K562 (cell line): ENCODE measurements at regions not wholly inside any gene's neighbourhood (a gene's known extent, or its start where the extent isn't known, plus 50 kb on each side); places are given as distances from the start of the nearest gene placed in this dataset.

Experiments
- ATAC-seq: fragments of 200-7000 bp; cut with Tn5 transposase; 3 replicates; pipeline ENCODE4 v1.9.1; 2020; ENCODE audit warnings: moderate library complexity
- BruUV-seq: library from RNA; stranded (reverse); fragments of 400-500 nt; replicated peaks from 2 replicates; lab custom pipeline; 2021; lab: Mats Ljungman, UMichigan
- CTCF ChIA-PET: fragments of 300-600 bp; formaldehyde crosslinking; extraction: SDS; loops from one replicate; lab custom pipeline; 2021; ENCODE audit warnings: low intra/inter-chr PET ratio; lab: Yijun Ruan, JAX
- POLR2A ChIA-PET: fragments of 300-600, 350-650 bp; sonication (Branson Sonifier 250); formaldehyde crosslinking; extraction: SDS; loops from one replicate; lab custom pipeline; 2021; ENCODE audit warnings: antibody characterized with exemption, inconsistent platforms; lab: Yijun Ruan, JAX
- DNase-seq, 4 experiments: peaks; one replicate each; pipeline versions ENCODE4 v3.0.0 to v3.0.0-alpha.2; 2011 to 2018; ENCODE audit warnings: low spot score in 3 of 4, mixed read lengths in 3 of 4; ENCODE audit errors: extremely low read depth in 1 of 4
- FAIRE-seq: peaks from 2 replicates; lab custom pipeline; 2011; peaks lifted over from hg19 to GRCh38; lab: Jason Lieb, UNC
- H2AFZ ChIP-seq: 2 replicates; pipeline ENCODE4 v1.6.0; 2011; ENCODE audit warnings: low read depth, low read length, control low read depth, inconsistent platforms
- H3K27ac ChIP-seq: fragments of 200-600 bp; 3 replicates; pipeline ENCODE4 v1.8.0; 2011; ENCODE audit warnings: low read depth, mild to moderate bottlenecking, control low read depth, inconsistent platforms, low read length, moderate library complexity, mixed read lengths; ENCODE audit errors: extremely low read depth
- H3K27me3 ChIP-seq, 2 experiments: fragments of 300-600 bp in 1 of 2; 2 replicates in 1 of 2; 3 replicates in 1 of 2; pipeline versions ENCODE4 v1.6.0 to v1.8.0; 2011; ENCODE audit warnings: inconsistent platforms in 2 of 2, low read length in 2 of 2, mild to moderate bottlenecking in 1 of 2, mixed read lengths in 1 of 2, moderate library complexity in 1 of 2; ENCODE audit not compliant: control insufficient read depth in 2 of 2, insufficient read depth in 2 of 2
- H3K36me3 ChIP-seq: fragments of 300-600 bp; 3 replicates; pipeline ENCODE4 v1.8.0; 2011; ENCODE audit warnings: mild to moderate bottlenecking, low read length, inconsistent platforms; ENCODE audit not compliant: control insufficient read depth, insufficient read depth
- H3K4me1 ChIP-seq, 2 experiments: fragments of 200-600 bp in 1 of 2; replicated peaks in 1 of 2; 2 replicates in 1 of 2; 3 replicates in 1 of 2; pipeline versions ENCODE4 v1.5.1 to v1.8.0; 2011; ENCODE audit warnings: inconsistent platforms in 2 of 2, low read length in 2 of 2, mild to moderate bottlenecking in 1 of 2, mixed read lengths in 1 of 2, moderate library complexity in 1 of 2; ENCODE audit not compliant: control insufficient read depth in 2 of 2, insufficient read depth in 2 of 2
- H3K4me2 ChIP-seq: 2 replicates; pipeline ENCODE4 v1.6.1; 2011; ENCODE audit warnings: low read length, control low read depth, inconsistent platforms, mixed read lengths; ENCODE audit not compliant: insufficient read depth
- H3K4me3 ChIP-seq: fragments of 200-600 bp; sonication (generic), shearing (Covaris generic); 2 replicates; pipeline ENCODE4 v1.5.1; 2016; ENCODE audit warnings: control low read depth, inconsistent platforms
- H3K79me2 ChIP-seq: fragments of 200-600 bp; 3 replicates; pipeline ENCODE4 v1.8.0; 2011; ENCODE audit warnings: low read length, inconsistent platforms; ENCODE audit not compliant: control insufficient read depth, insufficient read depth
- H3K9ac ChIP-seq, 2 experiments: 2 replicates each; pipeline versions ENCODE4 v1.6.0 to v1.6.1; 2011; ENCODE audit warnings: low read depth in 2 of 2, low read length in 2 of 2, control low read depth in 1 of 2, inconsistent platforms in 1 of 2, mild to moderate bottlenecking in 1 of 2, mixed read lengths in 1 of 2; ENCODE audit not compliant: insufficient read depth in 1 of 2
- H3K9me1 ChIP-seq: one replicate; pipeline ENCODE4 v1.6.0; 2011; ENCODE audit warnings: inconsistent platforms, mild to moderate bottlenecking, low read length, moderate library complexity; ENCODE audit not compliant: control insufficient read depth, insufficient read depth
- H3K9me3 ChIP-seq: replicated peaks from 2 replicates; pipeline ENCODE4 v1.5.1; 2011; ENCODE audit warnings: low read depth, low read length, inconsistent platforms; ENCODE audit not compliant: control insufficient read depth, insufficient read depth
- H4K20me1 ChIP-seq: replicated peaks from 2 replicates; pipeline ENCODE4 v1.6.1; 2011; ENCODE audit warnings: low read length, inconsistent platforms, mixed read lengths; ENCODE audit not compliant: control insufficient read depth, insufficient read depth
- BDP1 ChIP-seq: IDR thresholded peaks from 3 replicates; pipeline ENCODE4 v1.6.1; 2011; ENCODE audit not compliant: insufficient read length, insufficient read depth
- ERF ChIP-seq: fragments of 450-650 bp; formaldehyde crosslinking; IDR thresholded peaks from 2 replicates; pipeline ENCODE4 v1.4.0; 2020; ENCODE audit warnings: mild to moderate bottlenecking, mixed read lengths
- ETS2 ChIP-seq: IDR thresholded peaks from 2 replicates; pipeline ENCODE4 v1.6.1; 2016; ENCODE audit warnings: borderline replicate concordance, missing genetic modification characterization, mild to moderate bottlenecking, moderate library complexity, missing compliant biosample characterization; ENCODE audit not compliant: poor library complexity, severe bottlenecking
- HEY1 ChIP-seq: fragments of 250-450 bp; sonication (Bioruptor Pico); IDR thresholded peaks from 2 replicates; pipeline ENCODE4 v1.5.0; 2020; ENCODE audit warnings: mild to moderate bottlenecking, moderate library complexity, borderline replicate concordance
- MECOM ChIP-seq: fragments of 250-450 bp; sonication (Bioruptor Pico); IDR thresholded peaks from 2 replicates; pipeline ENCODE4 v1.8.0; 2022; ENCODE audit warnings: inconsistent platforms
- NFIX ChIP-seq: fragments of 250-450 bp; sonication (Bioruptor Pico); IDR thresholded peaks from 2 replicates; pipeline ENCODE4 v1.4.0; 2020; ENCODE audit warnings: low read depth, mild to moderate bottlenecking, moderate library complexity
- NR2F6 ChIP-seq: fragments of 450-650 bp; formaldehyde crosslinking; IDR thresholded peaks from 2 replicates; pipeline ENCODE4 v1.4.0; 2020; ENCODE audit warnings: mild to moderate bottlenecking
- PHF8 ChIP-seq: fragments of 200-600 bp; sonication (generic); IDR thresholded peaks from 2 replicates; pipeline ENCODE4 v1.6.1; 2012; ENCODE audit warnings: mixed run types, mild to moderate bottlenecking, inconsistent platforms, low read length, moderate library complexity, borderline replicate concordance
- RCOR1 ChIP-seq, 2 experiments: IDR thresholded peaks; 2 replicates each; pipeline ENCODE4 v1.6.1; 2012; ENCODE audit warnings: low read depth in 2 of 2, low read length in 2 of 2, borderline replicate concordance in 1 of 2, improper control_type of control experiment in 1 of 2
- SAP30 ChIP-seq: fragments of 200-600 bp; sonication (generic); IDR thresholded peaks from 2 replicates; pipeline ENCODE4 v1.6.1; 2012; ENCODE audit warnings: borderline replicate concordance, low read depth, mild to moderate bottlenecking, moderate library complexity, low read length, control low read depth, inconsistent platforms; ENCODE audit not compliant: insufficient read depth, poor library complexity, severe bottlenecking
- TCF3 ChIP-seq: sonication (generic); formaldehyde crosslinking; IDR thresholded peaks from 2 replicates; pipeline ENCODE4 v1.4.0; 2020; ENCODE audit warnings: mild to moderate bottlenecking, missing genetic modification reagents
- TGIF2 ChIP-seq: sonication (generic); formaldehyde crosslinking; IDR thresholded peaks from 2 replicates; pipeline ENCODE4 v1.8.1; 2022; ENCODE audit warnings: mild to moderate bottlenecking, missing genetic modification reagents, moderate library complexity
- TRIM28 ChIP-seq: fragments of 450-650 bp; IDR thresholded peaks from 2 replicates; pipeline ENCODE4 v1.6.1; 2017
- ZBTB33 ChIP-seq: sonication (generic); formaldehyde crosslinking; IDR thresholded peaks from 2 replicates; pipeline ENCODE4 v1.8.1; 2023; ENCODE audit warnings: mild to moderate bottlenecking, missing genetic modification reagents
- ZNF551 ChIP-seq: fragments of 250-450 bp; sonication (Bioruptor Pico); IDR thresholded peaks from 2 replicates; pipeline ENCODE4 v1.5.0; 2021; ENCODE audit warnings: mild to moderate bottlenecking, moderate library complexity
- WGBS: fragments of 100-300 bp; shearing (Covaris generic); methylation state at CpG from one replicate; pipeline ENCODE4 v1.1.6; 2016; ENCODE audit warnings: low coverage, mixed read lengths; ENCODE audit not compliant: insufficient coverage; ENCODE audit errors: missing lambda C conversion rate; 5-methylcytosine and 5-hydroxymethylcytosine counted together
- in situ Hi-C: fragments of 300-500 bp; cut with MboI; formaldehyde crosslinking; loops from 4 replicates; pipeline ENCODE4 v1.15.0; 2018; ENCODE audit warnings: inconsistent platforms, mixed read lengths
- intact Hi-C: fragments of 100-400 bp; cut with micrococcal nuclease; formaldehyde crosslinking; loops from 2 replicates; pipeline ENCODE4 v1.14.2; 2022
- TF ChIP-seq, protein P1 (sequence below), 2 experiments: fragments of 200-800 bp in 1 of 2; sonication (Bioruptor generic) in 1 of 2; sonication (generic) in 1 of 2; formaldehyde crosslinking in 1 of 2; IDR thresholded peaks in 1 of 2; conservative IDR thresholded peaks in 1 of 2; 2 replicates each; pipeline versions ENCODE4 v1.5.0 to v1.6.1; 2016 to 2020; ENCODE audit warnings: missing compliant biosample characterization in 1 of 2, missing genetic modification characterization in 1 of 2, missing genetic modification reagents in 1 of 2
- TF ChIP-seq, protein P2 (sequence below): fragments of 200-800 bp; sonication (Bioruptor generic); IDR thresholded peaks from 2 replicates; pipeline ENCODE4 v1.6.1; 2017; ENCODE audit warnings: missing genetic modification characterization, missing compliant biosample characterization

DNA sequence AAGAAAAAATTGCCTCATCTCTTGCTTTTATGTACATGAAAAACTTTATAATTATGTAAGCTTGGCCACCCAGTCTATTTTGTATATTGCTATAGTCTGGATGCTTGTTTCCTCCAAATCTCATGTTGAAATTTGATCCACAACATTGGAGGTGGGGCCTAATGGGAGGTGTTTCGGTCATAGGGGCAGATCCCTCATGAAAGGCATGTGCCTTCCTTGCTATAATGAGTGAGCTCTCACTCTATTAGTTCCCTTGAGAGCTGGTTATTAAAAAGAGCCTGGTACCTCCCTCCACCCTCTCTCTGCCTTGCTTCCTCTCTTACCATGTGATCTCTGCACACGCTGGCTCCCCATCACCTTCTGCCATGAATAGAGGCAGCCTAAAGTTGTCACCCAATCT is 1005.1 kb downstream of the PCDH9 start (continued):
- TF ChIP-seq, protein P1, sequence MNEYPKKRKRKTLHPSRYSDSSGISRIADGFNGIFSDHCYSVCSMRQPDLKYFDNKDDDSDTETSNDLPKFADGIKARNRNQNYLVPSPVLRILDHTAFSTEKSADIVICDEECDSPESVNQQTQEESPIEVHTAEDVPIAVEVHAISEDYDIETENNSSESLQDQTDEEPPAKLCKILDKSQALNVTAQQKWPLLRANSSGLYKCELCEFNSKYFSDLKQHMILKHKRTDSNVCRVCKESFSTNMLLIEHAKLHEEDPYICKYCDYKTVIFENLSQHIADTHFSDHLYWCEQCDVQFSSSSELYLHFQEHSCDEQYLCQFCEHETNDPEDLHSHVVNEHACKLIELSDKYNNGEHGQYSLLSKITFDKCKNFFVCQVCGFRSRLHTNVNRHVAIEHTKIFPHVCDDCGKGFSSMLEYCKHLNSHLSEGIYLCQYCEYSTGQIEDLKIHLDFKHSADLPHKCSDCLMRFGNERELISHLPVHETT (CRISPR knock-in tag; conservative IDR thresholded peaks at IDR 0.05 in 1 of 2, IDR thresholded peaks at IDR 0.05 in 1 of 2) = no peak
- TF ChIP-seq, protein P2, sequence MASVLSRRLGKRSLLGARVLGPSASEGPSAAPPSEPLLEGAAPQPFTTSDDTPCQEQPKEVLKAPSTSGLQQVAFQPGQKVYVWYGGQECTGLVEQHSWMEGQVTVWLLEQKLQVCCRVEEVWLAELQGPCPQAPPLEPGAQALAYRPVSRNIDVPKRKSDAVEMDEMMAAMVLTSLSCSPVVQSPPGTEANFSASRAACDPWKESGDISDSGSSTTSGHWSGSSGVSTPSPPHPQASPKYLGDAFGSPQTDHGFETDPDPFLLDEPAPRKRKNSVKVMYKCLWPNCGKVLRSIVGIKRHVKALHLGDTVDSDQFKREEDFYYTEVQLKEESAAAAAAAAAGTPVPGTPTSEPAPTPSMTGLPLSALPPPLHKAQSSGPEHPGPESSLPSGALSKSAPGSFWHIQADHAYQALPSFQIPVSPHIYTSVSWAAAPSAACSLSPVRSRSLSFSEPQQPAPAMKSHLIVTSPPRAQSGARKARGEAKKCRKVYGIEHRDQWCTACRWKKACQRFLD = no peak
- no peak for TF ChIP-seq SAP30
- no peak for TF ChIP-seq HEY1 (CRISPR knock-in tag)

- Histone ChIP-seq H3K27me3 (no peaks in the 10 kb centered on the region), H3K9ac (no peak overlapping the region), H3K4me3 (no peak overlapping the region)
- TF ChIP-seq ETS2 (no peak), ZNF551 (no peak), BDP1 (no peak), NFIX (CRISPR knock-in tag) (no peak), PHF8 (no peak), MECOM (CRISPR knock-in tag) (no peak), RCOR1 (IDR thresholded peaks at IDR 0.05; ENCODE audit: borderline replicate concordance in 1 of 2, low read depth in 2 of 2, low read length in 2 of 2) (no peak), NR2F6 (CRISPR knock-in tag) (no peak), TGIF2 (no peak), TCF3 (CRISPR knock-in tag) (no peak), TRIM28 (no peak), ZBTB33 (CRISPR knock-in tag) (no peak), ERF (CRISPR knock-in tag) (no peak)
These were observed 1005.5 kb downstream of the PCDH9 start for GRCh38 chr13:66224663-66225062.

More at GRCh38 chr13:66224663-66225062, 1005.5 kb downstream of the PCDH9 start:
- in situ Hi-C loops (no loop called here), intact Hi-C loops (no loop called here)
- Histone ChIP-seq H3K79me2 (no peaks in the 10 kb centered on the region), H3K9me3 (no peaks in the 10 kb centered on the region), H3K4me2 (no peak overlapping the region), H2AFZ (no peak overlapping the region), H3K9me1 (no peaks in the 10 kb centered on the region), H3K4me1 (no peaks in the 10 kb centered on the region), H3K27ac (no peak overlapping the region), H3K36me3 (no peaks in the 10 kb centered on the region), H4K20me1 (no peaks in the 10 kb centered on the region)
- ChIA-PET CTCF (no interaction called here), POLR2A (no interaction called here)
- BruUV-seq = no TSS peak
- WGBS = 40% methylated on average over 2 of the region's 2 CpGs
- no peak for ATAC-seq
- DNase-seq = no peak
- no peak for FAIRE-seq
